HCEC 1CT (cell line): ENCODE measurements at regions not wholly inside any gene's neighbourhood (a gene's known extent, or its start where the extent isn't known, plus 50 kb on each side); places are given as distances from the start of the nearest gene placed in this dataset.

Experiments used
- DNase-seq: peaks from one replicate; pipeline ENCODE4 v3.0.0-alpha.2; 2017

DNA sequence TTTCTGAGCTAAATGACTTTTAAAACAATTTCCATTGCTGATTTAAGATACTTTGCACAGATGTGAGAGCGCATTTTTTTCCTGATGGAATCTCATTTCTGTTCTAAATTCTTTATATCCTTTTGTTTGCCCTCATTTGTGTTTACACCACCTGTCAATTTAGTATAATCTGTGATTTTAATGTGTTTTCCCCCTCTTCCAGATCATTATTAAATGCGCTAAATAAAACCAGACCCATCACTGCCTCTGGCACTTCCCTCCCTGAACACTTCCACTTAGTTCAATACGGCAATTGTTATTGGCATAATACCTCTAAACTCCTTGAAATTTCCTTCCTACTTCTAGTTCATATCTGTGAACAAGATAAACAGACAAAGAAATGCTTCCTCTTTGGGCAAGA lies 186.9 kb upstream of the ADGRL2 start:
- no peak for DNase-seq

DNA sequence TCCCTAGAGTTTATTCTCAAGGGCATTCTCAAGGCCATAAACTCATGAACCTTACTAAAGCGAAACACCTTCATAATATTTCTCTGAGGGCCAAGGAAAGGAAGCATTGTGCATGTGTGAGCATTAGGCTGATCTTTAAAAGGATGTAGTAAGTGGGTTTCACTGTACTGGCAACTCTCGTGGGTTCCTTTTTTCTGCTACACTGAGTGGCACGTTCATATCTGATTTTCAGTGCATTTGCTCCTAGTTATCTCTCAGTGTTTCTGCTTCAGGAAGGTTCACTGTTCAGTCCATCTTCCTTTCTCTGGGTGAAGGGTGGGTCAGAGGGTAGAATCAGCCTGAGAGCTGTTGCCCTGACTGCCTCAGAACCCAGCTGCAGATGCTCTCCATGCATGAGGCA lies 192.8 kb upstream of the ADGRL2 start:
- no peak for DNase-seq

DNA sequence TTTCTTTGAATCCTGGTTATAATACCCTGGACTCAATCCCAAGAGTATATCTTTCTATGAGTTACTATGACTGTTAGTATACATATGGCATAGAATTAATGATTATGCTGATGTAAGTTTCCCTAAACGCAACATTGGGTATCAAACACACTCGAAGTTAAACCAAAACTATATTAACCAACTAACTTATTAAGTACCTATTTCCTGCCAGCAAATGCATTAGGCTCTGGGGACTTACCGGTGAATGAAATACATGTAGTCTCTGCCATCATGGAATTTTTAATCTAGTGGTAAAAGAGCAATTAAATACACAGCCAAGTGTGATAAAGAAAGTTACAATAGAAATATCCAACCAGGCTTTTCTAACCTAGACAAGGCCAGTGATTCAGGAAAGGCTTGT lies 193.6 kb upstream of the ADGRL2 start:
- no peak for DNase-seq

DNA sequence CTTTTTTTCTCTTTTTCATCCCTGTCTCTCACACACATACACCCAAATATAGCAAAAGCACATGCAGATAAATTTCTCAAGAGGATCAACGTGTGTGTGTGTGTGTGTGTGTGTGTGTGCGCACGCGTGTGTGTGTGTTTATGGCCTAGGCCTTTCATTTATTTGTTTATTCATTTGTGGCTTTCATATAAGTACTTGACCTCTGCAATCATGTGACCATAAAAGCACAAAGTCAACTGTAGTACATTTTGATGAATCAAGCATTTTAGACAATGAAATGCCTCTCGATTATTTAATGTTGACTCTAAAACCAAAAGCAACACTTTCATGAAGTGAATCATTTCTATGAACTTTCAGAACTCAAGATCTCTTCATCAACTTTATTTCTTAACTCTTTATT lies 194.1 kb upstream of the ADGRL2 start:
- no peak for DNase-seq

DNA sequence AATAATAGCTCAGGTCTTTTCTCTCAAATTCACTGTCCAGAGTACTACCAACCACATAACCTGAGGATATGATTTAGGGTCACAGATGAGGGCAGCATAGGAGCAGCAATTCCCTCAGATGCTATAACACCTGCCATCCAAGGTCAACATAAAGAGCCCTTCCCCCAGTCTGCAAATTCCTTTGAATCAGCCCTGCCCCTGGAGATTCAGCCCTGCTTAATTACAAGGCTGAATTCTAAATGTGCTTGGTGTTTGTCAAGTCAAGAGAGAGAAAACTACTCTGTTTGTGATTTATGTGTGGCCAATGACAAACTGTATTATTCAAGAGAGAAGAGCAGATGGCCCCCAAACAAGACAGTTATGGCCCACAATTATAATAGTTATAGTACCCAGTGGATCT lies 195.7 kb upstream of the ADGRL2 start:
- DNase-seq, result no peak

DNA sequence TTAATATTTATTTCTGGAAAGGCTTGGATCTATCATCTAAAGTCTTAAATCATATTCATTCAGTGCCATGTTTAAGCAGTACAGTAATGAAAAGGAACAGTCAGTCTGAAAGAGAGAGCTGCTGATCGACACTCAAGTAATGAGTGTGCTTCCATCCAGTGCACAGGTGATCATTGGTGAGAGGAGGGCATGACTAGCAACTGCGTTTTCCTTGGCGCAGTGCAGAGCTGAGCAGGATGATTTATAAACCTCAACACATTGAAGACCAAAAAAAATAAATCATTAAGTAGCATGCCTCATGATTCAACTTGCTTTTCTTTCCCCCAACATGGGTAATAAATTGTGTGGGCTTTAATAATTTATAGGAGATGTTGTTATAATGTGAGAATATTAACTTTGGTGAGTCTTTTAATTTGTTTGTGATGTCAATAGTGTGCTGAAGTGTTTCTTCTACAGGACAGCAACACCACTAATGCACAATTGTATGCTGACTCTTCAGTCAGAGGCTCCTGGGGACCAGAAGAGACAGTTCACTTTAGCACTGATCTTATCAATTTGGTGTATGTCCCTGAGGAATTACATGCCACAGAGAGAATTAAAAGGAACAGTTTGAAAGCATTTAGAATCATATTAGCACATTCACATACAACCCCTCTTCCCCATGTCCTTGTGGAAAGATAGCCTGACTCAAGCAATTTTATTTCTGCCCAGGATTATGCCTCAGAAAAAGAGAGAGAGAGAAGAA lies 199.7 kb upstream of the ADGRL2 start:
- DNase-seq, result no peak

DNA sequence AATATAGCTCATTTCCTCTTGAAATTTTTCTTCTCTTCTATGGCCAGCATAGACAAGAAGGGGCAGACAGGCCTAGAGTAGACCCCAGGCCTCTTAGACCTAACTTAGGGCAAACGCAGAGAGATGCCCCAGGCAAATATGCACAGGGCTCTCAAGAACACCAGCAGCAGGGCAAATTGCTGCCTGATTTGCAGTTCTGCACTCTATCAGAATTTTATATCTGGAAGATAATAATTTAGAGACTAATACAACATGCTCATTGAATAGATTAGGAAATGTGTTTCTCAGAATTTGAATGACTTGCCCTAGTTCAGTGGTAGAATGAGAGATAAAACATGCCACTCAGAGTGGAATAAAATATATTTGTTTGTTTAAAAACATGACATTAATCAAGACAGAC lies 200.4 kb upstream of the ADGRL2 start:
- no peak for DNase-seq

DNA sequence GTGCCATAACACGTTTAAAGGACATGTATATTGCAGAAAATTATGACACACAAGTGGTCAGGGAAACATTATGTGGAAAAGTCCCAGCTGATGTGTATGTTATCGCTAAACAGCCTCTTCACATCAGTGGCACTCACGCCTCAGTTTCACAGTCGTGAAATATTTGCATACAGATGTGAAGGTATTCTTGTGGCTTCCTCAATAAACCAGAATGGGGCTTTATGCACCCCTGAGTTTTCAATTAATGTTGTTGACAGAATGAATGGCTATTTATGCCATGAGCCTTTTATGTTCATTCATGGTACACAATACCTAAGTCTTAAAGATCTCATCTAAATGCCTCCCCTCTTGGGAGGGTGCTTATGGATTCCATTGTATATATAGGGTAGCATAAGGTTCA lies 202.1 kb upstream of the ADGRL2 start:
- DNase-seq, result no peak

DNA sequence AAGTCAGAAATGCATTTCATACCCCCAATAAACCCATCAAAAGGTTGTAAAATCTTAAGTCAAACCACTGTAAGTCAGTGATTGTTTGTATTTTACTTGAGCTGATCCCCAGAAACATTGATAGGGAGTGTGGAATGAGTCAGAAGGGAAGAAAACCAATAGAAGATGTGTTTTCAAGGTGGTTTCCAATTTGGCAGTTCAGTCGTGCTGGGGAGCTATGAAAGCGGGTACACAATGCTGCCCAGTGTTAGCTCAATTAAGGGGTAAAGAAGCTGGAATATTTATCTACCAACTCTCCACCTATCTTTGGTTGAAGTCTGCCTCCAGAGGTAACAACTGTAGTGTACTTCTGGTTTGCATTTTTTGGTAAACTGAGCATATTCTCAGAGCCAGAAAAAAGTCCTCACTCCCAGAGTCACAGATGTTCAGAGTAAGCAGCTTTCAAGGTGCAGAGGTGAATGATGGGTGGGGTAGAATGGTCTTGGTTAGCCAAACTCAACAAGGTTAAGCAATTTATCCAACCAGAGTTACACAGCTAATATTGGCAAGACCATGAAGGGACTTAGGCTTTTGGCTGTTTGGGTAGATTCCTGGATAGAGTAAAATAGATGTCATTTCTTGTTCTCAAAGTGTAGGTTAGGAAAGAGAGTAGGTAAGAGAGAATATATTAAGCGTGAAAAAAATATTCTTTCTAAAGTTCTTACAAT lies 202.9 kb upstream of the ADGRL2 start:
- no peak for DNase-seq

DNA sequence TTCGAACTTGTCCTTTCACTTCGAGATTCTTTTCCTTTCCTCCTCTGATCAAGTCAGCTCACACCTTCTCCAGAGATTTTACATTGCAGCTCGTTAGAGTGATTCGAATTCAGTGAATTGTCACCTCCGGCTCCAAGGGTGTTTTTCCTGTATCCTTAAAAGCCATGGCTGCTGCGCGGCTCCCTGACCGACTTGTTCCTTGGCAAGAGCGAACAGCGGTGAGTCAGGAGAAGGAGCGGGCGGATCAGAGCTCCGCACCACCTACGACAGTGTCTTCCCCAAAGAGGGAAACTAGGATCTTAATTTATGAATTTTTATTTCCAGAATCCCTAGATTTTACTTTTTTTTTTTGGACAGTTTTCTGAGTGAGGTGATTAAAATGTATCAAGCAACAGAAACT lies 204.4 kb upstream of the ADGRL2 start:
- no peak for DNase-seq

DNA sequence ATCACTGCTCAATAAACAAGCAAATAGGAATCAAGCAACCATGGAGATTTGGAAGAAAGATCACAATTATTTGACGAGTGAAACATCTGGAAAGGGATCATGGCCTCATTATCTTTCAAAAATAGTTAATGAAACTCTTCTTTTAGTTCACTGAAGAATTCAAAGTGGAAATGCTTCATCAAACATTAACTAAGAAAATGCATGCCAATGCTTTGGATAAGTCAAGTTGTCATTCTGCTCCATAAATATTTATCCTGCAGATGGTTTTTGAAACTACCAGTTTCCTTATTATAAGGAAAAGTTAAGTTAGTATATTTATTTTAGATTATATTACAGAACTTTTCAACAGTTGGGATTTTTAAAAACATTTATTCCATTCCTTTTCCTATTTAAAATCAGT lies 206.5 kb upstream of the ADGRL2 start:
- no peak for DNase-seq

DNA sequence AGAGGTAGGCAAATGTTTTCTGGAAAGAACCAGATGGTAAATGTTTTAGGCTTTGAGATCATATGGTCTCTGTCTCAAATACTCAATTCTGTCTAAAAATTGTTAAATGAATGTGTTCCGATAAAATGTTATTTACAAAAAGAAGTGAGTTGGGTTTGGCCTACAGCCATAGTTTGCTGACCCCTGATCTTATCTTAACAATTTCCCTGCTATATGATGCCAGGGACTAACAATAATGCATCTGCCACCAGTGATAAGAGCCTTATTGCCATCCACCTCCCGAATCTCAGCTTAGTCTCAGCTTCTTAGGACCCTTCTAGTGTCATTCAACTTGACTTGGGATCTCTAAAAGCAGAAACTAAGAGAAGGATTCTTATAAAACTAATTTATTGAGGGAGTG lies 208.5 kb upstream of the ADGRL2 start:
- no peak for DNase-seq

DNA sequence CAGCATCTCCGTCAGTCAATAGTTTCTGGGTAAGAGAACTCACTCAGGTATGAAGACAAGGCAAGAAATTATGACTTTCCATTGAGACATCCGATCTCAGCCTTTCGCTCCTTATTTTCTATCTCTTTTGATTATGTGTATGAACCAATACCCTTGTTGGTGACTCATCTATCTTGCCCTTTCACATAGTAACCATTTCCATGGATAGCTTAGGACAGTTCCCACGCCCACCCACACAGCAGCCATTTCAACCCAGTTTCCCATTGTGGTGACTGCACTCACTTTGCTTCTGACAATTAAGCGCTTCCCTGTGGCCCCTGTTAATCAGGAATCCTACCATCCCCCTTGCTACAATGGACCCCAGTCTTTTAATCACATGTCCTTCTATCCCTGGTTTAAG lies 210.6 kb upstream of the ADGRL2 start:
- no peak for DNase-seq

DNA sequence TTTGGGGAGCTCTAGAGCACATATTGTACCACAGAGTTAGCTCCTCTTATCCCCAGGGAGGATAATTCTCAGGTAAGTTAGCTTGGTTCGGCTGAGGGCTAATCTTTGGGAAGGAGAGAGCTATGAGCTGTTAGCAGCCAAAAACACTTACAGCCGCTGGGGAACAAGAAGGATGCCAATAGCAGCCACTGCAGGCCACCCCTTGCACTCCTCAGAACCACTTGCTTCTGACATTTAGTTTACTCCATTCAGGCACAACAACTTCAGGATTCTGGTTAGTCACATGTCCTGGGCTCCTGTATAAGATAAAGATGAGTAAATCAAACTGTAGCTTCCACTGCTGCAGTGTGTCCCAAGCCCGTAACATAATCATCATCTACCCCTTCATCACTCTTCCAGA lies 212.6 kb upstream of the ADGRL2 start:
- no peak for DNase-seq

DNA sequence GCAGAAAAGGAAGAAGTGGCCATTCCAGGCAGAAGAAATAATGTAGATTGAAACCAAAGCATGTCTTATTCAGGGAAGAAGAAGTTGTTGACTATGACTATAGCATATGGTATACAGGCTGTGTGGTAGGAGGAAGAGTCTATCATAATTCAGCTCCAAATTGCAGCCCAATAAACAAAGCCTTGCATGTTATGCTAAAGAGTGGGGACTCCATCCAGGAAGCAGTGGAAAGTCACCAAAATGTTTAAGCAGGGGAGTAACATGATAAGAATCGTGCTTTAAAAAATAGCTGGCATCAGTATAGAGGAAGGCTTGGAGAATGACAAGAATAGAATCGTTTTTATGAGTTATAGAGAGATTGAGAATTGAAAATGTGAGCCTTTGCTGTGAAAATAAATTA lies 213.3 kb upstream of the ADGRL2 start:
- no peak for DNase-seq

DNA sequence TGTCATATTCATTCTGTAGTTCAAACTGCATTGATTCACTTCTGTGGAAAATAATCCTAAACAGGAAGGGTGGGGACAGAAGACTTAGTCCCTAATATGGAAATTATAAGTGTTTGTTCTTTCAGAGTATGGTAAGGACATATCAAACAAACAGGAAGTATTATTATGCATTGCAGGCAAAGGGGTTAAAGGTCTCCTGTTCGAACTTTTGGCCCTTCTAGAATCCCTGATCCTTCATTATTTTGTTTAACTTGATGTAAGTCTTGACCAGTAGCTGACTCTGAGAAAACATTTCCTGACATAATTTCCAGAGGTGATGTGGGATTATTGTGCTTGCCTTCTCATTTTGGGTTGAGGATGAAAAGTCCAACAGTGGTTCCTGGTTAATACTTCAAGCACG lies 215.4 kb upstream of the ADGRL2 start:
- no peak for DNase-seq

DNA sequence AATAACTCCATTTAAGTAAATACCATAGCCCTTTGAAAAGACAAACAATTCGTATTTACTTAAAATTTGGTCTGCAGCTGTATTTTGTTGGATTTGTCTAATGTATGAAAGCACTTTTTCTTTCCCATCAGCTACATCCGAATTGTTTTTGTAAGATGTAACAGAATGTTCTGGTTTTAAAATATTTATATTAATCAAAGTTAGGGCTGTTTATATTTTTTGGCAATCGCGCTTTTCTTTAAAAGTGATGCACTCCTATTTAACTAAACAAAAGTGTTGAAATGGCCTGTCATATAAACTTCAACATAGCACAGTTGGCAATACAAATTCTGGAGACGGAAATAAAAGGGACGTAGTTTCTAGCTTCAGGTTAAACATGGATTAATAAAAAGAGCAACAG lies 216.3 kb upstream of the ADGRL2 start:
- no peak for DNase-seq

DNA sequence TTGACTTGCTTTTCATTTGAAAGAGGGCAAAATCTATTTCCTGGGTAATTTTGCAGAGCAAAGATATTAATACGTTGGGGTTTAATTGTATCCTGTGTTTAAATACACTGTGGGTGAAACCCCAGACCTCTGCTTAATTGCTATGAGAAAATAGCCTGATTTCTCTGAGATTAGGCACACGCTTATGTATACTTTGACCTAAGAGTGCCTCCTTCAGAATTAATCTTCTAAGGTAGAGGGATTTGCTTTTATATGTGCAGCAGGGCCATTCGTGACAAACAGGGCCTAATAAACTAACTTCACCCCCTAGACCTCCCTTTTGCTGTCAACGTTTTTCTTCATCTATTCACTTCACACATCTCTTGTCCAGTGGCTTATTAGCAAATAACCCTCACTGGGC lies 216.9 kb upstream of the ADGRL2 start:
- DNase-seq, result no peak

DNA sequence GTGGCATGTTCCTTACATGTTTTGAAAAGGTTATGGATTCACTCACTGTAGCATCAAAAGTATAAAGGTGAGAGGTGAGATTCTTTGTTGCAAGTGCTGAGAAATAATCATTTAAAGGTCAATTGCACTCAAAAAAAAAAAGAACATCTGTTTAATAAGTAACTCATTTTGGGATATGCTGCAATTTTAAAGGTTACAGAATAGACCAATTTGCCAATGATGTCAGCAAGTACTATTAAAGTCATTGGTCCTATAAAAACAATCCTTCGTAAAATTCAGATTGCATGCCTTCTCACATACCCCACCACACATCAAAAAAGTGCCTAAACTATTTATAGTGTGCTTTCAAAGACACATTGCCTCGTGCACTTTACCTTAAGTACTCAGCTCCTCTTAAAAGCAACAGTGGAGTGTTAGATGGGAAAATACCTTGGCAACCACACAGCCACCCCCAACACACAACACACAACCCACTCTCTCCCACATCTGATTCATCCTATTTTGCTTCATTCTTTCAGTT lies 218.2 kb upstream of the ADGRL2 start:
- DNase-seq, result peak; percentile 12

DNA sequence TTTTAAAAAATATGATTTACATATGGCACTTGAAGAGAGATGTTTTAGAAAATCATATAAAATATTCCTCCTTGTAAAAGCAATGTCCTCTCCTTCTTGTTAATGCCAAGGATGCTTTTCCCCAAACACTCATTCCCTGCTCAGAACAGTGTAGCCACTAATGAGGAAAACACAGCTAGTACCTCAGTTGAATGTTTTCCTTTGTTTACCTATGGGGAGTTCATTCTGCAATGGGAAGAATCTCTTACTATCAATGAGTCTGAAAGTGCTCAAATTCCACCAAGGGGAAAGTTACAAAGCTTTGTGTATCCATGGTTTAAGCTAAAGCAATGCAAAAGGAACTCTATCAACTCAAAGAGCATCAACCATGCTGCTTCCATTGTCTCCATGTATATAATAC lies 221.9 kb upstream of the ADGRL2 start:
- DNase-seq, result no peak

DNA sequence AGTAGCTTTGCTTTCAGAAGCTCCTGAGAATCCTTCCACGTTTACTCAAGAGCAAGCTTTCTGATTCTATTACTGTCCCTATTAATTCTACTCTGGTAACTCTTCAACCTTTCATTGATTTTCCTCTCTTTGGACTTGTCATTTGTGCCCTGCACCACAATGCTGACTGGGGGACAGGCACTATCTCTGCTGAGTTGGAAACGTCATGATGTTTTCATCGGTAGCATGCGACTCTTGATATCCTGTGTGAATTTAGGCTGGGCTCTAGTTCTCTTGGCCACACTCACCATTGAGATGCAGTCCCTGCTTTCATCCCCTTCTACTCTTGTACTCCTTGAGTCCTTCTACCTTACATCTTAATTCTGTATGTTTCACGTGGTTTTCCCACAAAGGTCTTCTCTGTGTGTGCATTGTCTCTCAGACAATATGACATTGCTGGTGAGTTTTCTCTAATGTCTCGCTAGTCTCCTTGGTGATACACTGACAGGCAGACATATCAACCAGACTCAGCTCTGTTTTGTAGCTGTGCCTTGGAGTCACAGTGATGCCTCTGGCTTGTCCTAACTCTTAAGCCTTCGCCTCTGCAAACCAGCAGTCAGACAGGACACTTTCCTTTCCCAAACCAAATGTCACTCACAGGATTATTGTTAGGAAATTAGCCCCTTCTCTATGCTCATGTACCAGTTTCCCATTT lies 223.6 kb upstream of the ADGRL2 start:
- no peak for DNase-seq

DNA sequence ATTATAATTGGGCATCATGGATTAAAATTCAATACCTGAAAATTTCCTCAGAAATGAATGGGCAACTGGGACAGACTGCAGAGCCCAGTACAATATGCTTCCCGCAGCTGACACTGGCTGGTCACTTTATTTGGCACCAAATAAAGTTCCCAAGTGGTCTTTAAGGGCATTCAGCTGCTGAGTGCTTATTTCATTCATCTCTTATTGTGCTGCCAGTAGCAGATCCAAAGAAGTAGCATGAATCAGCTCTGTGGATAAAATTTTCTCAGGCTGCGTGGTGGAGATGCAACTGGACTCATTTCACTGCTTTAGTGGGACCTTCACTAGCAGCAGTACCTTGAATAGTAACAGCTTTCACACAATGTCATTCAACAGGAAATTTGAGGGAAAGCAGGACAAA lies 226.3 kb upstream of the ADGRL2 start:
- DNase-seq, result no peak

DNA sequence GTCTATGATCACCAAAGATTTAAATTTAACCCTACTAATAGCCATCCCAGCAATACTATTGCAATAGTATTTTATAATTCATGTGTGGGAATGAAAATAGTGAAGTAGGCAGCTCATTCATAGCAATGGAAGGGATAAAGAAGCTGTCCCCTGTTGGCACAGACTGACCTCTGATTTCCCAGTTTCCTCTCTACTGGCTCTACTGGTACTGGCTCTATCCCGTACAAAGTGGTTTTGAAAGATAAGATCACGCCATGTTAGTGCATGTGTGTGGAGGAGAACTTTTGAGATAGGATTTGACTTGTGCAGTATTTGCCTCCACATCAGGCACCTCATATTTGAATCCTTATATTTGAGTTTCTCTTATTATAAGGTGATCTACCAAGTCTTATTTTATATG lies 227.3 kb upstream of the ADGRL2 start:
- DNase-seq, result no peak

DNA sequence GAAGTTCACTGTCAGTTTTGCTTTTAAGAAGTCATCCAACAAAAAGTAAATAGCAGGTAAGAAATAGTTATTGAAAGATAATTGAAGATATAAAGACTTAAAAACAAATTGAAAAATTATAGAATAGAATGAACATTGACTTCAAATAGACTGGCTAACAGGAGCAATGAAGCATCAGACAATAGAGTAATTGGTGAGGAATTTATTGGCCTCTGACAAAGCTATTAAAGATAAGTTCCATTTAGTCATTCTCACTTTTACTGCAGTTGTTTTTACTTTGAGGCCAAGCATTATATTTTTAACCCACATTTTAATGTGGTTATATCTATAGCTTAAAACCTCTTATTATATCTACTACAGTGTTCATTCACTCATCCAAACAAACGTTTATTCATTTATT lies 228.8 kb upstream of the ADGRL2 start:
- DNase-seq, result no peak
